DOHH2 (cell line): ENCODE measurements at regions not wholly inside any gene's neighbourhood (a gene's known extent, or its start where the extent isn't known, plus 50 kb on each side); places are given as distances from the start of the nearest gene placed in this dataset.

Experiments
- H3F3A ChIP-seq: fragments of 200-600 bp; sonication (generic), shearing (Covaris generic); 2 replicates; pipeline ENCODE4 v1.6.0; 2016; ENCODE audit warnings: antibody characterized with exemption, mild to moderate bottlenecking; ENCODE audit not compliant: control insufficient read depth, insufficient read depth
- H3K27ac ChIP-seq: fragments of 200-600 bp; sonication (generic); 2 replicates; pipeline ENCODE4 v1.5.1; 2014; ENCODE audit warnings: low read depth, mild to moderate bottlenecking, low read length, moderate library complexity
- H3K27me3 ChIP-seq: fragments of 200-600 bp; sonication (generic); 2 replicates; pipeline ENCODE4 v1.6.1; 2014; ENCODE audit warnings: mild to moderate bottlenecking, low read length, mixed read lengths; ENCODE audit not compliant: control insufficient read depth
- H3K36me3 ChIP-seq: fragments of 200-600 bp; sonication (generic); 2 replicates; pipeline ENCODE4 v1.6.1; 2014; ENCODE audit warnings: mild to moderate bottlenecking, low read length, moderate library complexity, mixed read lengths; ENCODE audit not compliant: control insufficient read depth
- H3K4me1 ChIP-seq: fragments of 200-600 bp; sonication (generic); 2 replicates; pipeline ENCODE4 v1.6.1; 2014; ENCODE audit warnings: mild to moderate bottlenecking, low read length, mixed read lengths; ENCODE audit not compliant: control insufficient read depth
- H3K4me2 ChIP-seq: fragments of 200-600 bp; sonication (generic); 2 replicates; pipeline ENCODE4 v1.6.0; 2014; ENCODE audit warnings: mild to moderate bottlenecking, low read length, moderate library complexity
- H3K4me3 ChIP-seq: fragments of 200-600 bp; sonication (generic); 2 replicates; pipeline ENCODE4 v1.5.1; 2014; ENCODE audit warnings: mild to moderate bottlenecking, low read length, mixed read lengths
- H3K79me2 ChIP-seq: fragments of 200-600 bp; sonication (generic); 2 replicates; pipeline ENCODE4 v1.6.1; 2014; ENCODE audit warnings: mild to moderate bottlenecking, low read length, mixed read lengths; ENCODE audit not compliant: control insufficient read depth
- H3K9me2 ChIP-seq: fragments of 200-600 bp; sonication (generic); replicated peaks from 2 replicates; pipeline ENCODE4 v1.6.1; 2014; ENCODE audit warnings: mild to moderate bottlenecking, low read length, mixed read lengths; ENCODE audit not compliant: control insufficient read depth
- H3K9me3 ChIP-seq: fragments of 200-600 bp; sonication (generic); 2 replicates; pipeline ENCODE4 v1.6.1; 2014; ENCODE audit warnings: antibody characterized with exemption, low read length, mixed read lengths; ENCODE audit not compliant: control insufficient read depth, insufficient read depth
- H4K20me1 ChIP-seq: fragments of 200-600 bp; sonication (generic); 2 replicates; pipeline ENCODE4 v1.6.0; 2014; ENCODE audit warnings: low read depth, mild to moderate bottlenecking, antibody characterized with exemption, low read length, moderate library complexity; ENCODE audit not compliant: control insufficient read depth, insufficient read depth
- CTCF ChIP-seq: fragments of 200-600 bp; sonication (generic); IDR thresholded peaks from one replicate; pipeline ENCODE4 v1.5.1; 2014; ENCODE audit warnings: antibody characterized with exemption, mild to moderate bottlenecking, low read depth, low read length; ENCODE audit not compliant: poor library complexity, severe bottlenecking
- EZH2phosphoT487 ChIP-seq: fragments of 200-600 bp; sonication (generic); IDR thresholded peaks from 2 replicates; pipeline ENCODE4 v1.6.1; 2017; ENCODE audit warnings: borderline replicate concordance, mild to moderate bottlenecking, antibody characterized with exemption, low read length, moderate library complexity, mixed read lengths

GRCh38 chr13:29684441-29684840, 89.0 kb upstream of the SLC7A1 start:
- H3K4me2 ChIP-seq, result no peak overlapping the region
- peaks cover 13% of the 10 kb centered on the region; the same call in 1 of the 2 replicates for H3K27me3 ChIP-seq
- no peaks in the 10 kb centered on the region for H3K9me3 ChIP-seq
- no peaks in the 10 kb centered on the region for H4K20me1 ChIP-seq
- no peaks in the 10 kb centered on the region for H3F3A ChIP-seq
- H3K9me2 ChIP-seq, result no peaks in the 10 kb centered on the region
- H3K27ac ChIP-seq, result no peak overlapping the region
- TF ChIP-seq EZH2phosphoT487 (no peak), CTCF (no peak)
- H3K79me2 ChIP-seq, result no peaks in the 10 kb centered on the region
- no peak overlapping the region for H3K4me3 ChIP-seq
- H3K36me3 ChIP-seq, result no peaks in the 10 kb centered on the region
- H3K4me1 ChIP-seq, result no peaks in the 10 kb centered on the region

- H3K36me3 ChIP-seq, result no peaks in the 10 kb centered on the region
- no peaks in the 10 kb centered on the region for H3K79me2 ChIP-seq
- no peak overlapping the region for H3K4me2 ChIP-seq
- no peak for TF ChIP-seq CTCF
- no peak for TF ChIP-seq EZH2phosphoT487
- H3K27ac ChIP-seq, result no peak overlapping the region
- no peak overlapping the region for H3K4me3 ChIP-seq
- no peaks in the 10 kb centered on the region for H3K4me1 ChIP-seq
- H4K20me1 ChIP-seq, result no peaks in the 10 kb centered on the region
- H3K9me3 ChIP-seq, result no peaks in the 10 kb centered on the region
- no peaks in the 10 kb centered on the region for H3K9me2 ChIP-seq
- peaks cover 10% of the 10 kb centered on the region for H3K27me3 ChIP-seq
- H3F3A ChIP-seq, result no peaks in the 10 kb centered on the region
Observed at GRCh38 chr13:29683041-29683440, 87.6 kb upstream of the SLC7A1 start.

GRCh38 chr13:29681864-29682263, 86.4 kb upstream of the SLC7A1 start:
- Histone ChIP-seq H3K4me2 (no peak overlapping the region), H3K27ac (no peak overlapping the region), H3K27me3 (peaks cover 10% of the 10 kb centered on the region), H3K9me2 (no peaks in the 10 kb centered on the region), H3K4me1 (no peaks in the 10 kb centered on the region), H3K79me2 (no peaks in the 10 kb centered on the region), H3F3A (no peaks in the 10 kb centered on the region), H3K36me3 (no peaks in the 10 kb centered on the region), H4K20me1 (no peaks in the 10 kb centered on the region), H3K9me3 (no peaks in the 10 kb centered on the region), H3K4me3 (no peak overlapping the region)
- TF ChIP-seq CTCF, result no peak
- no peak for TF ChIP-seq EZH2phosphoT487
